HL-60 (cell line): ENCODE measurements at regions not wholly inside any gene's neighbourhood (a gene's known extent, or its start where the extent isn't known, plus 50 kb on each side); places are given as distances from the start of the nearest gene placed in this dataset.

Source experiments
- GABPA ChIP-seq: IDR thresholded peaks from 2 replicates; pipeline ENCODE4 v1.6.1; 2012; ENCODE audit warnings: low read depth
- POLR2AphosphoS5 ChIP-seq: IDR thresholded peaks from 2 replicates; pipeline ENCODE4 v1.6.1; 2012; ENCODE audit warnings: low read depth
- SPI1 ChIP-seq: IDR thresholded peaks from 2 replicates; pipeline ENCODE4 v1.6.1; 2012; ENCODE audit warnings: low read depth, mild to moderate bottlenecking, borderline replicate concordance
- TF ChIP-seq, protein P1 (sequence below): IDR thresholded peaks from one replicate; pipeline ENCODE4 v1.5.1; 2011; ENCODE audit warnings: low read length, control low read depth, inconsistent platforms; ENCODE audit not compliant: insufficient read depth
- TF ChIP-seq, protein P2 (sequence below): IDR thresholded peaks from 2 replicates; pipeline ENCODE4 v1.6.1; 2012; ENCODE audit warnings: low read depth; ENCODE audit not compliant: insufficient replicate concordance

GRCh38 chr15:46815240-46815639 lies 902.1 kb upstream of the SEMA6D start:
- TF ChIP-seq, protein P1, sequence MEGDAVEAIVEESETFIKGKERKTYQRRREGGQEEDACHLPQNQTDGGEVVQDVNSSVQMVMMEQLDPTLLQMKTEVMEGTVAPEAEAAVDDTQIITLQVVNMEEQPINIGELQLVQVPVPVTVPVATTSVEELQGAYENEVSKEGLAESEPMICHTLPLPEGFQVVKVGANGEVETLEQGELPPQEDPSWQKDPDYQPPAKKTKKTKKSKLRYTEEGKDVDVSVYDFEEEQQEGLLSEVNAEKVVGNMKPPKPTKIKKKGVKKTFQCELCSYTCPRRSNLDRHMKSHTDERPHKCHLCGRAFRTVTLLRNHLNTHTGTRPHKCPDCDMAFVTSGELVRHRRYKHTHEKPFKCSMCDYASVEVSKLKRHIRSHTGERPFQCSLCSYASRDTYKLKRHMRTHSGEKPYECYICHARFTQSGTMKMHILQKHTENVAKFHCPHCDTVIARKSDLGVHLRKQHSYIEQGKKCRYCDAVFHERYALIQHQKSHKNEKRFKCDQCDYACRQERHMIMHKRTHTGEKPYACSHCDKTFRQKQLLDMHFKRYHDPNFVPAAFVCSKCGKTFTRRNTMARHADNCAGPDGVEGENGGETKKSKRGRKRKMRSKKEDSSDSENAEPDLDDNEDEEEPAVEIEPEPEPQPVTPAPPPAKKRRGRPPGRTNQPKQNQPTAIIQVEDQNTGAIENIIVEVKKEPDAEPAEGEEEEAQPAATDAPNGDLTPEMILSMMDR, result no peak
- TF ChIP-seq POLR2AphosphoS5, result no peak
- no peak for TF ChIP-seq GABPA
- TF ChIP-seq SPI1, result no peak
- TF ChIP-seq, protein P2, sequence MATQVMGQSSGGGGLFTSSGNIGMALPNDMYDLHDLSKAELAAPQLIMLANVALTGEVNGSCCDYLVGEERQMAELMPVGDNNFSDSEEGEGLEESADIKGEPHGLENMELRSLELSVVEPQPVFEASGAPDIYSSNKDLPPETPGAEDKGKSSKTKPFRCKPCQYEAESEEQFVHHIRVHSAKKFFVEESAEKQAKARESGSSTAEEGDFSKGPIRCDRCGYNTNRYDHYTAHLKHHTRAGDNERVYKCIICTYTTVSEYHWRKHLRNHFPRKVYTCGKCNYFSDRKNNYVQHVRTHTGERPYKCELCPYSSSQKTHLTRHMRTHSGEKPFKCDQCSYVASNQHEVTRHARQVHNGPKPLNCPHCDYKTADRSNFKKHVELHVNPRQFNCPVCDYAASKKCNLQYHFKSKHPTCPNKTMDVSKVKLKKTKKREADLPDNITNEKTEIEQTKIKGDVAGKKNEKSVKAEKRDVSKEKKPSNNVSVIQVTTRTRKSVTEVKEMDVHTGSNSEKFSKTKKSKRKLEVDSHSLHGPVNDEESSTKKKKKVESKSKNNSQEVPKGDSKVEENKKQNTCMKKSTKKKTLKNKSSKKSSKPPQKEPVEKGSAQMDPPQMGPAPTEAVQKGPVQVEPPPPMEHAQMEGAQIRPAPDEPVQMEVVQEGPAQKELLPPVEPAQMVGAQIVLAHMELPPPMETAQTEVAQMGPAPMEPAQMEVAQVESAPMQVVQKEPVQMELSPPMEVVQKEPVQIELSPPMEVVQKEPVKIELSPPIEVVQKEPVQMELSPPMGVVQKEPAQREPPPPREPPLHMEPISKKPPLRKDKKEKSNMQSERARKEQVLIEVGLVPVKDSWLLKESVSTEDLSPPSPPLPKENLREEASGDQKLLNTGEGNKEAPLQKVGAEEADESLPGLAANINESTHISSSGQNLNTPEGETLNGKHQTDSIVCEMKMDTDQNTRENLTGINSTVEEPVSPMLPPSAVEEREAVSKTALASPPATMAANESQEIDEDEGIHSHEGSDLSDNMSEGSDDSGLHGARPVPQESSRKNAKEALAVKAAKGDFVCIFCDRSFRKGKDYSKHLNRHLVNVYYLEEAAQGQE, result no peak
